Activated T-cell treated with anti-CD3 and anti-CD28 coated beads for 4 hours (primary cell): ENCODE measurements at regions not wholly inside any gene's neighbourhood (a gene's known extent, or its start where the extent isn't known, plus 50 kb on each side); places are given as distances from the start of the nearest gene placed in this dataset.

Experiments used
- DNase-seq: peaks from one replicate; pipeline ENCODE4 v3.0.0-alpha.2; 2020

DNA sequence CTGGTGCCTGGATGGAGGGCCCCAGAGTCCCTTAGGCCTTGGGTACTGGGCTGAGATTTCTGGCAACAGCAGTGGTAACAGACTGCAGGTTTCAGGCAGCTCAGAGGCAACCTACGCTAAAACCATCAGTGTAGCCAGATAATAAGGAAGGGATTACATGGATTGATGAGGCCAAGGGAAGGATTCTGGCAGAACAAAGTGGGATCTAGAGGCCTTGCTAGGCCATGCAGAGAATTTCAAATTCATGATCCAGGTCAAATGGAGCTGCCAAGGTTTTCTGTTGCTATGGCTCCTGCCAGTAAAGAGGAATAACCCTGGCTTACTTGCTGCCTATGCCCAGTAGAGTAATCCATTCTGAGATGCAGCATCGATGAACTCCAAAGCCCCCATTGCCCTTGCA, 445.7 kb downstream of the ADRA2A start:
- no peak for DNase-seq

DNA sequence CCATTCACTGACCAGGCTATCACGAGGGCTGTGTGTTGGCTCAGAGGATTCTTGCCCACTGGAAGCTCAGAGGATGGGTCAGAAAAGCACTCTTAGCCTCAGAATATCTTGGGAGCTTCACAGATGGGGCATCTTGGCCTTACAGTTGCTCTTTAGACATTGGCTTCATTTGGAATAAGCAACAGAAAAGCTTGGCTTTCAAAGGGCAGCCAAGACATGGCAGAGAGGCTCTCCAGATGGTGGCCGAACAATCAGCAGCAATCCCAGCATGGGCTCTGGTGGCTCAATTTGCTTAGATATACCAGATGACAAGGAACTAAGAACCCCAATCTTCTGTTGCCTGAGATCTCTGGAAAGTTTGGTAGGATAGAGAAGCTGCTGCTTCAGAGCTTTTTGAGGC, 446.2 kb downstream of the ADRA2A start:
- no peak for DNase-seq

DNA sequence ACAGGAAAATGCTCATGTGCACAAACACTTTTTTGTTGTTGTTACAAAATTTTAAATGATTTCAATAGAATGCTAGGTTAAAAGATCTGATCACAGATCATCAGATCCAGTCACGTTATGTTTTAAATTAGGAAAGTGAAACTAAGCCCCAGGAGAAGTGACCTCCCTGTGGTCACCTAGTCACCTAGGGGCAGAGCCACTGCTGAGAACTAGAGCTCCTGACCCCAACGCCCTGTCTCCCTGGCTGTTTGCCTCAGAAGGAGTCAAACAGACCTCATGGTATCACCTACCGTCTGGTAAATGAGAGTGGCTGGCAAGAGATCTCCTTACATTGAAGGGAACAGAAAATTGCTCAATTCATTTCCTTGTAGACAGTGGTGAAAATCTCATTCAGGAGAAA, 447.3 kb downstream of the ADRA2A start:
- DNase-seq, result no peak

DNA sequence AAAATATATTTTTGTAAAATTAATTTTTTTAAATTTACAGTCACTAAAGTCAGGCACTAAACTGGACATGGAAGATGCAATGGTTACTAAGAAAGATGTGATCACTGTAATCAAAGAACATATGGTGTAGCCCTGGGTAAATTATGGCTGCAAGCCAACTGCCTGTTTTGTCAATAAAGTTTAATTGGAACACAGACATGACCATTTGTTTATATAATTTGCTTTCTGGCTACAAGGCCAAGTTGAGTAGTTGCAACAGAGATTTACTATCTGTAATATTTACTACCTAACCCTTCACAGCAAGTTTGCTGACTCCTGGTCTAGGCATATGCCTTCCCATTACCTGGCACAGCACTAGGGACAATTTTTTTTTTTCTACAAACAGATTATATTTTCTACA, 448.9 kb downstream of the ADRA2A start:
- DNase-seq, result no peak

DNA sequence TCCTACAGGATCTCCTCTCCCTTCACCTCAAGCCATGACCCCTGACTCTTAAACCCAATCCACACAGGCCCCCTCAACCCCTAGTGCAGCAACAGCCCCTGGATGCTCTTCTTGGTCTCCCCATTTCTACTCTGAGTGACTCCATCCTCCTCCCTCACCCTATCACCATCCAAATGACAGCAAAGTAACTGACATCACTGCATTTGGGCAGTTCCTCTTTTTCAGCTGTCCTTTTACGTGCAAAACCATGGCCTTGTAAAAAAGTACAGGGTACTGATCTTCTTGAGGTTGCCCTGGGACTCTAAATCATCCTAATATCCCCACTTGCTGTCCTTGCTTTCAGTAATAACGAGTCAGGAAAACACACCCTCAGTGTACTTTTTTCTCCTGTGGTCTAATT, 454.9 kb downstream of the ADRA2A start:
- DNase-seq, result no peak

DNA sequence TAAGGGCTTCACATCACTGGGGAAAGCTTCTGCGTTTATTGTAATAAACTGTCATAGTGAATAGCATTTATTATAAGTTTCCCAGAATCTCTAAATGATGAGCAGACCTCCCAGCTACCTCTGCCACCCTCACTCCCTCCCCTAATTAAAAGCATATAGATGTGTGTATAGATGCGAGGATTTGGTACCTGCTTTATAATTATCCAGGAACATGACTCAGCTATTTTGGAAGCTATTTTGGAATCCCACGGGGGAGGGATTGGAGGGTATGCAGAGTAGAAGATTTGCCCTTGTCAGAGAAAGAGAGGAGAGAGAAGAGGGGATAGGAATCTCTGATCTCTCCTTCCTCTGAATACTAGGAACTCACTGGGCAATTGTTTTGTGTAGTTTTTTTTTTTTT, 455.3 kb downstream of the ADRA2A start:
- no peak for DNase-seq

DNA sequence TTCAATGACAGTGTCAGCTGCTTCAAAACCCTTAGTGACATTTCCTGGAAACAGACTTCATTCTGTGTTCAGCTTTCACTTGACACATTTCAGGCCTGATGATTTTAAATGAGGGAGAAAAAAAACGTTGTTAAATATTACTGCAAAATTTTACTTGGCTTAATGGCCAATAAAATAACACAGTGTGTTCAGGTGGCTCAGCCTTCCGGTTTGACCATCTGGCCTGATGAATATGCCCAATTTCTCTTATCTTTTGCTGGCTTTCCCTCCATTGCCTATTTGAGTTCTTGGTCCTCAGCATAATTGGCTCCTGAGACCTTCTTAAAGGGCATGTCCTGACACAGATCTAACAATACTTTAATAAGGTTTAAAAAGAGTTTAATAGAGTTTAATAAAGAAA, 462.4 kb downstream of the ADRA2A start:
- no peak for DNase-seq

DNA sequence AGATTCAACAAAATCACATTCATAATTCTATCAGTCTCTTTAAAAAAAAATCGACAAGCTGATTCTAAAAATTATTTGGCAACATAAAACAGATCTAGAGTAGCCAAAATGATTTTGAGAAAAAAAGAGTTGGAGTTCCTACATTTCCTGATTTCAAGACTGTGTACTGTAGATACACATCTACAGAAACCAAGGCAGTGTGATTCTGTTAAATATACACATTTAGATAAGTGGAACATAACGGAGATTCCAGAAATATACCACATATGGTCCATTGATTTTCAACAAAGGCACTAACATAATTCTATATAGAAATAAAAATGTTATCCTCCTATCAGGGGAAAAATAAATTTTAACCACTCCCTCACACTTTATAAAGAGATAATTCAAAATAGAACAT, 467.0 kb downstream of the ADRA2A start:
- DNase-seq, result no peak

DNA sequence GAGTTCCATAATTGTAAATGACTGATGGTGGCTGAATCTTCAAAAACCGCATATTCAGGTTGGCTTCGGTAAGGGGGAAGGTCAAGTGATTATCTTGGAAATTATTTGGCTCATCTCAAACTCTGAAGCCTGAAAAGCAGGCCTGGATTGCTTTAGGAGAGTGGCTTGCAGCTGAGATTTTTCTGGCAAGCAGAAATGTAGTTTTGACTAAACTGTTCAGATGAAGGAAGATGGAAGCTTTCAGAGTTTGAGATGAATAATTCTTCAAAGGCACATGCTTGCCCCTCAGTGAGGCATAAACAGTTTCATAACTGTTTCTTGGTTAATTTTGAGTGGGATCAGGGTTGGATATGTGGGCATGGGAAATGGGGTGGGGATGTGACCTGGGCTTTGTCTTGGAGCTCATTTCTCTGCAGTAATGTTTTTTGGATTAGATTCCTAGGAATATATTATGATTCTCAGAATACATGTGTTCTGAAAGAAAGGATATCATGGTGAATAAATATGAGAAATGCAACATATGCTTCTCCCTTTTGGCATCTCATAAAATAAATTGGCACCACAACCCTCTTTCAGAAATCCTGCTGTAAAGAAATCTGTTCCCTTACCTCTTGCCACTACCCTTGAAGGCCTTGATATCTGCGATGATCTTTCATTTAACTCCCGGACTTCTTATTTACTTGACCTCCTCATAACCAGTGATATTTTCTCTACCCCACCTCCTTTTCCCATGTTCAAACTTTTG, 469.2 kb downstream of the ADRA2A start:
- no peak for DNase-seq

DNA sequence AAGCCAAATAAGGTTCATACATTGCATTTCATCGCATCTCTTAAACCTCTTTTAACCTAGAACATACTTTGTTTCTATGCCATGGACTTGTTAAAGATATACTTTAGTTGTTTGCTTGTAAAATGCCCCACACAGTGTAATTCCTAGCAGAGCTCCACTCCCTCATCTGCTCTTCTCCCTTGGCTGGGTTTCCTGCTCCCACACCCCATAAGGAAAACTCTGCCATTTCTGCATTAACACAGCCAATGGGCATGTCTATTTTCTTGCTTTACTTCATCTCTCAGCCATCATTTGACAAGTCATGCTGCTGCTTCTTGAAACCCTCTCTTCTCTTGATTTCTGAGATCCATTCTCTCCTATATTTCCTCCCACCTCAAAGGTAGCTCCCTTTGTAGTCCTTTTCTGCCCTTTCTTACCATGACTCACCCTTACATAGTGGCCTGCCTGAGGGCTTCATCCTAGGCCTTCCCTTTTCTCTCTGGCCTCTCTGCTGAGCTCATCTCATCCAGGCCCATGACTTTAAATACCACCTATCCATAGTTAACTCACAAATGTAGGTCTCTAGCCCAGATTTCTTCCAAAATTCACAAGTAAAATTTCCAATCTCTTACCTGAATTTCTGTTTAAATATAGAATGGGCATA, 471.4 kb downstream of the ADRA2A start:
- DNase-seq, result no peak

DNA sequence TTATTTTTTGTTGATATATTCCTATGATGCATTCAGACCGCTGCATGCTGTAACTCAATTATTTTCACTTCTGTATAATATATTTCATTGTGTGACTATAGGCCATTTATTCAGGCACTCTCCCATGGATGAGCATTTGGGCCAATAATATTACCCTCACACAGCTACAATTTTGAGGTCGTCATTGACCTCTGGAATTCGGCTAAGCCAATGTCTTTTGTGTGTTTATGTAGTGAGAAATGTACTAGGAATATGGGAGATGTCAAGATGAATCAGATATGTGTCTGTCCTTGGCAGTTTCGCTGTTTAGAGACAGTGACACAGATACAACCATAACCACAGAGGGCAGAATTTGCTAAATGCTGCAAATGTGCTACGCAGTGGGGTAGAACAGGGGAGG, 474.2 kb downstream of the ADRA2A start:
- no peak for DNase-seq

DNA sequence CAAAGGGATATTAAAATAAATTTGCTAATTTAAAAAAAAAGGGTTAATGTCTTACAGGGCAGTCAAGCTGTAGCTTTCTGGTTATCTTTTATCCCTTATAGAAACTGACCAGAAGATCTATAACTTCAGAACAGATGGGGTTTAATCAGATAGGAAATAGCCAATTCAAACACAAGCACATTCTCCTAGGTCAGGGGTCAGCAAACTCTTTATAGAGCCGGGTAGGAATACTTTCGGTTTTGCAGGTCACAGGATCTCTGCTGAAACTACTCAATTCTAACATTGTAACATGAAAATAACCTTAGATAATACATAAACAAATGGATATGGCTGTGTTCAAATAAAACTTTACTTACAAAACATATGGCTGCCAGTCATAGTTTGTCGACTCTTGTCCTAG, 479.8 kb downstream of the ADRA2A start:
- no peak for DNase-seq

DNA sequence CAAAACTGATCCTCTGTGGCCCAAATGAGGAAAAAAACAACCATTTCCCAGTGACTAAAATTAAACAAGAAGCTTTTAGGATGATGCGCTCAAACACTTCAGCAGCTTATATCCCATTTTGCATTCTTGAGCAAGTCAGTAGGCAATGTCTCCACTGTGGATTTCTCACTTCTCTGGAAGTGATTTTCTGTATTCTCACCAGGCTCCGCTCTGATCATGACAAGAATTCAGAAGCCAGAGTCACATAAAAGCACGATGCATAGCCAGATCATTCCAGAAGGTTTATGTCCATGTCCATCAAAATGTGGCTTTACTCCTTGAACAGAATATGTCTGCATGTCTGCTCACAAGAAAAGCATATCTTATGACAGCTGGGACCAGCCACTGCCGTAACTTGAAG, 481.4 kb downstream of the ADRA2A start:
- no peak for DNase-seq

DNA sequence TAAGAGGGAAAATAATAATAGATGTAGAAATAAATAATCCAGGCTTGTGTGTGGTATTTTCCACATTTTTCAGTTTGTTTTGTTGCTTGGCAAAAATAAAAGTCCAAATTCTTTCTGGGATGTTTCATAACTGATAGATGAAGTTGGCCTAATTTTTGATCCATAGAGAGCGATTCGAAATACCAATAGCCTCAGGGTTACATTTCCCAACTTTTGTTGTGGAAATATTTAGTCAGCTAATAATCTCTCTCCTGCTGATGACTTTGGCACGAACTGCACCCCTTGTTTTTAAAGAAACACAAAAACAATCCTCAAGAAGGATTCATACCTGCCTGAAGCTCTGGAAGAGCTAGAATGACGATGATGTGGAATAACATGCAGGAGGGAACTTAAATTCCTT, 483.2 kb downstream of the ADRA2A start:
- DNase-seq, result no peak

DNA sequence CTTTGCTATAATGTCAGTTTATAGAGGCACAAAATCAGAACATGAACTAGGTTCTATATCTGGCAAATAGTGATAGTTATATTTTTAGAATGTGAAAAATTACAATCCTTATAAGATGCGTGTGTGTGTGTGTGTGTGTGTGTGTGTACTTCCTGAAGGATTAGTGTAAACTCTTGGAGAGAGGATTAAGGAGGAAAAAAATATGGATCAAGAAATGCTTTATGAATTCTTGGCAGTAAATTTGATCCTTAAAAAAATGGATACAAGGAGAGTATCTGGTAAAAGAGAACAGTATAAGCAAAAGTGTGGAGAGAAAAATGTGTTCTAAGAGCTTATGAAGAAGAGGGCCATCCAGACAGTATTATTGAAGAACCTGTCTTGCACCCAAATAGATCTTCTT, 484.3 kb downstream of the ADRA2A start:
- DNase-seq, result no peak

DNA sequence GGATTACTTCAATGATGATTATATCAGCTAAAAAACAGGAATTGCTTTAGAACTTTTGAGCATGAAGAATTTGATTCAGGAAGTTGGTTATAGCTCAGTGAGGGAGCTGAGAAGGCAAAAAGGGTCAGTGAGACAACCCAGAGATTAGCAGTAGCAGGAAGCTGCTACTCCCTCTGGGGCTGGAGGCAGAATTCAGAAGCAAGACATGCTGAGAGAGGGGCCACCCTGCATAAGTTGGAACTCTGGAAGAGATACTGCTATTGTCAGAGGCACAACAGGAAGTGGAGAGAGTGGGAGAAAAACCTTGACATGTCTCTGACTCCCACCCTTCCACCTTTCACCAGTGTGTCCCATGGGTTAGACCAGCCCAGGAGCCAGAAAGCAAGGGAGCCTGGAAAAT, 488.7 kb downstream of the ADRA2A start:
- DNase-seq, result no peak

DNA sequence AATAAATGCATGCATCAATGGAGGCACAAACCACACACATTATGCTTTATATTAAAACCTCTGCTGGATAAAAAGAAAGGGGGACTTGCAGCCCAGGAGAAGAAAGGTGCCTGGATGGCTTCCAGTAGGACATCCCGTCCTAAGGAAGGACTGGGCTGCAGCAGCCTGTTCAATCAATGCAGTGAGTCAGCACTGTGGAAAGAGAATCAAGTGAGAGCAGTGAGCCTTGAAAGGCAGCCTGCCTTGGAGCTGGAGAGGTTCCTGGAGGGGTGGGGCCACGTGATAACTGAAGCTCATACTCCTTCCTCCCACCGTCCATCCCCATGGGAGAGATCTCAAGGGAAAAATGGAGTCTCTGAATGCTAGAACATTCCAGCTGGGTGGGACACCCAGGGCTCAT, 501.2 kb downstream of the ADRA2A start:
- DNase-seq, result no peak

DNA sequence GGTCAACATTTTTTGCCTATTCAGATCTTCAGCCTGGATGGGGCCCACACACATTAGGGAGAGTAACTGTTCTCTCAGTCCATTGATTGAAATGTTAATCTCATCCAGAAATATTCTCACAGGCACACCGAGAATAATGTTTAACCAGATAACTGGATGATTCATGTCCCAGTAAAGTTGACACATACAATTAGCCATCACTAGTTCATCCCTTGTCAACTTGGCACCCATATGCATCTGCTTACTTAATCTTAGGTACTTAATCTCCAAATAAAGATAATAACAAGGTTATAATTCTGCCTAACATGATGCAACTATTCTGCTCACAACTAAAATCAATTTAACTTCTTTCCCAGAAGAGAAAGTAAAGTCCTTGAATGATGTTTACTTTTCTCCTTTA, 502.6 kb downstream of the ADRA2A start:
- DNase-seq, result no peak

DNA sequence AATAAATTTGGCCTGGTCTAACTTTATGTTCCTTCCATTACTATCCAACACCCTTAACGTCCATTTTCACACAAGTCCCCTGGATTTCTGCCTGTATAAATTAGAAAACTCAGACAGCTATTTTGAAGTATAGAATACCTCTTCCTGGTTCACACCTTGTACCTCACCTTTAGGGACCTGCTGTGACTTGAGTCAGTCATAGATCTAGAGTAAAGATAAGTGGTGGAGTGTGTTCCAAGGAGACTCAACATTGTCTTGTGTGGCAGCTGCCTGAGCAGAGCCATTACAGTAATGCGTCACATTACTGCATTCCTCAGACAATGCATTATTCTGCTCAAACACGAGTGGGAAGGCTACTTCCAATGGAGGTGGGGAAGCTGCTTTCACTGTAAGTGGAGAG, 513.9 kb downstream of the ADRA2A start:
- no peak for DNase-seq

DNA sequence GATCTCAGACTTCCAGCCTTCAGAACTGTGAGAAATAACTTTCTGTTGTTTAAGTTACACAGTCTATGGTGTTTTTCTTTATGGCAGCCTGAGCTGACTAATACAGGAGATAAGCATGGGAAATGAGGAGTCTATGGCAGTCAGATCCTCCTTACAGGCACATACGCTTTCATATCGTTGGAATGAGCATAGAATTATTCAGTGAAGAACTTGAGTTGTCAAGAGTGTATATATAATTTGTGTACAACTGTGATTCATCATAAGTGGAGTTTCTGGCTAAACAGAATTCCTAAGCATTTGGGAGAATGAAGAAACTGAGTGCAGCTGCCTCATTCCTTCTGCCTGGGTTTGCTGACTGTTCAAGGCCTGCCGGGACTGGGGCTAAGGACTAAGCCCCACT, 516.7 kb downstream of the ADRA2A start:
- DNase-seq, result no peak

DNA sequence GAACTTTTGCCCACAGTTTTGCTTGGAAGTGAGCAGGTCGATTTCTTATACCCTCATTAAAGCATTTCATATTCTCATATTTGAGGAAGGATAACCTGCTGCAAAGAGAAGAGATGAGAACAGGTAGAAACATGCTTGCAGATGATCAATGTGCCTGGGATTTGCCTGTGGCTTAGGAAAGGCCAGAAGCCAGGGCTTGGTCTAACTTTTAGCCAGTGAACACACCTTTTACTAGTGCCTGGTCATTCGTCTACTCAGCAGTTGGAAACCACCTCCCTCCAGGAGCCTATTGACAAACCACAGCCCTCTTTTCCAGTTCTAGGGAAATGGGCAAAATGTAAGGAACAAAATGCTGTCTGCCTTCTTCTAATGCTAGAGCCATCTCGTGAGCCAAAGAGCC, 518.3 kb downstream of the ADRA2A start:
- no peak for DNase-seq

DNA sequence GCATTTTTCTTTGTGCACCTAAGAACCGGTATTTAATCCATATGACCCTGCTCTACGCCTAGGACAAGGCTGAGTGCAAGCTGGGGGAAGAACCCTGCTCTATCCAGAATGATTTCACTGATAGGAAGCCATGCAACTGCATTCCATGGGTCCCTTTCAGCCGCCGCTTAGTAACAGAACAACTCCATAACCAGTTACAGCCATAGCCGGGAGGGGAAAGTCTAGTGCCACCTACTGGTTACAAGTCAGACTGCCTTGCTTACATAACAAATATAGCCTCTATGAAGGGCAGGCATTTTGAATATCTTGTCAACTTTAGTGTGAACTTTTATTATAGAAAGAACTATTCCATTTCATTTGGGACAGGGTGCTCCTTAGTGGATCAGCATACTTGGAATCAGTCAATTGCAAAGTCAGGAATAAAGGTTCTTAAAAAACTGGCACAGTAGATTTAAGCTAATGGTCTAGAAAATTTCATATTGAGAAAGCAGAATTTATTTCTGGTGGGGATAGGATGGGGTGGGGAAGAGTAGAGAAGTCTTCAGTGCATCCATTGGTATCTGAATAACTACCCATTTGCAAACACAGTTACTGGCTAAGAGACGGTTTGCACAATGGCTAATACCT, 521.7 kb downstream of the ADRA2A start:
- DNase-seq, result peak; percentile 17

DNA sequence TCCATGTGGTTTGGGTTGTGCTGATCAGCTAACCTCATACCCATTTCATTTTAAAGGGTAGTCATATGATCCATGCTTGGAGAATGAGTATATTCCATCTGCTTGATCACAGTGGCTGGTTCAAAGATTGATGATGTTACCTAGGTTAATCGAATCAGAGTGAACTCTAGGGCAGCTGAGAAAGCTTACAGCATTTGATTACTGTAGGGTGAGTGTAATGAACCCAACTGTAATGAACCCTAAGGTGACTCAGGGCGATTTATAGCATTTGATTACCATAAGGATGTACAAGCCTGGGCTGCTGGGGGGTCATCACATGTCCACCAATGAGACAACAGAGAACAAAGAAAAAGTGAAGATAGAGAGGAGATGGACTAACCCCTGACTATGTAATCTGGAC, 523.1 kb downstream of the ADRA2A start:
- no peak for DNase-seq

DNA sequence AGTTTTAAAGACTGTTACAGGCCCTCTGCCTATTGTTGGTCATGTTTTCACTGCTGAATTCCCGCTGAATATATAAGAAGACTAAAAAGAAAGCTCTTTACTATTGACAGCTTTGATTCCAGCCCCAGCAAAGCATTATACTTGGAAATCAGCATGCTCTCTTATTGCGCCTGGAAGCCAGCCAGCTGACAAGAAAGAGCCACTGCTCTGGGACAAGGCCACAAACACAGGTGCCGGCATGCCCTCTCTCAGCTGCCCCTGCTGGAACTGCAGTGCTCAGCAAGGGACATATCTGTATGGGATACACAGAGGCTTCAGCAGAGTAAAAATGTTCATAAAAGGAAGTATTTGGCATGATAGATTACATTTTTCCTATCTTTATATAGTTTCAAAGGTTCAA, 523.9 kb downstream of the ADRA2A start:
- DNase-seq, result no peak

DNA sequence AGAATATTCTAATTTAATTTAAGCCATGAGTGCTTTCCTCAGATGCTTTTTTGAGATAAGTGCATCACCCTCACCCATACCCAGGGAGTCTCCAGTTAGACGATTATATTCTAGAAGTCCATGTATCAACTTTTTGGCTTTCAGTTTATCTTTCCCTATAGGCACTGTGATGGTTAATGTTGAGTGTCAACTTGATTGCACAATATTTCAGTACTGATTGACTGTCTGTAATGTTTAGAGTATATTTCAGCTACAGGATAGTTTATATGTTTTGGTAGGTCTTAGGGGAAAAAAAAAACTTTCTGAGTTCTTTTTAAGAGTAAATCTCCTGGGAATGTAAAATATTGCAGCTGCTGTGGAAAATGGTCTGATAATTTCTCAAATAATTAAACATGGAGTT, 535.4 kb downstream of the ADRA2A start:
- no peak for DNase-seq
